ENCODE measurements at regions not wholly inside any gene's neighbourhood (a gene's known extent, or its start where the extent isn't known, plus 50 kb on each side); places are given as distances from the start of the nearest gene placed in this dataset.

DNA sequence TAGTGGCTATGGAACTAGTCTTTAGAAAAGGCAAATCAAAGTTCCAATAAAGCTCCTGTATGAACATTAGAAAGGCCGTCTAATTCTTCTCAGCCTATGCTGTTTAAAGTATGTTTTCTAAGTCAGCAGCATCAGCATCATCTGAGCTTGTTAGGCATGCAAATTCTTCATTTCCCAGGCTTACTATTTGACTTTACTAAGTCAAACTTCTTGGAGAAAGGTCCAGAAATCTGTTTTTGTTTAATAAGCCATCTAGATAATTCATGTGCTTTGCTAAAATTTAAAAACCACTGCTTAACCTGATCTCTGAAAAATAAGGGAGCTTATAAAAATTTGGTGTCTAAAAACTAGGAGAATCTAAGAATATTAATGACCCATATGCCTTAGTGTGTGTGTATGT is 200.2 kb upstream of the SGCD start:
- DNase-seq (ENCODE audit: low spot score), result no peak

- no peak for DNase-seq (ENCODE audit: low spot score)
Observed at GRCh38 chr5:156128026-156128425, 198.9 kb upstream of the SGCD start.

DNA sequence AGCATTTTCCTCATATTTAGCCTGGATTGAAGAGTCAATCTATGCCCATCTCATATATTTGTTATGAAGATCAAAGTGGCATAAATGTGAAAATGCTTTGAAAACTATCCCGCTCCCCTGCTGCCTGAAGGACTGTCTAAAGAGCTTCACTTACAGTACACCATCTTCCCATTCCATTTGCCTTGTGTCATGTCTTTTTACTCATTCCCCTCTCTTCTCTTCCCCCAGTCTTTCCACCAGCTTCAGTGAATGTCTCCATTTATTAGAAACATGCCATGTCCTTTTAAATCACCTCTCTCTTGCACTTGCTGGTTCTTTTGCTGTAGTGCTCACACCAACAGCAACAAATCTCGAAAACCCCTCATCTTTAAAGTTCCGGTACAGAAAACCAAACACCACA is 192.7 kb upstream of the SGCD start:
- no peak for DNase-seq (ENCODE audit: low spot score)

DNA sequence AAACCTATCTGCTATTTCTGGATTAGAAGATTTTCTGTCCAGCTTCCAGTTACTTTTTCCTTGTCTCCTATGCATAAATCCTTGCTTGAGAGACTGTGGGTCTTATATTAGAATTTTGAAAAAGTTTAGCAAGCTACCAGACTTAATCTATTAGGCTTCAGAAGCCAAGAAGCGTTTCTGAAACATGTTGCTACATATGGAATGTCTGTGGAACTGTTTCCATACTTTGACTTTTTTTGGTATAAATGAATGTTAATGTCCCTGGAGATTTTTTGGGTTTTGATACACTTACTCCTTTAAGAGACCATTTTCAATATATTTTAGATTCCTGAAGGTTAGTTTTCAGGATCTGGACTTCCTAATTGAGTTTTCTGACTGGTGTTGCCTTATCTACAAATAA is 191.4 kb upstream of the SGCD start:
- DNase-seq (ENCODE audit: low spot score), result no peak

DNA sequence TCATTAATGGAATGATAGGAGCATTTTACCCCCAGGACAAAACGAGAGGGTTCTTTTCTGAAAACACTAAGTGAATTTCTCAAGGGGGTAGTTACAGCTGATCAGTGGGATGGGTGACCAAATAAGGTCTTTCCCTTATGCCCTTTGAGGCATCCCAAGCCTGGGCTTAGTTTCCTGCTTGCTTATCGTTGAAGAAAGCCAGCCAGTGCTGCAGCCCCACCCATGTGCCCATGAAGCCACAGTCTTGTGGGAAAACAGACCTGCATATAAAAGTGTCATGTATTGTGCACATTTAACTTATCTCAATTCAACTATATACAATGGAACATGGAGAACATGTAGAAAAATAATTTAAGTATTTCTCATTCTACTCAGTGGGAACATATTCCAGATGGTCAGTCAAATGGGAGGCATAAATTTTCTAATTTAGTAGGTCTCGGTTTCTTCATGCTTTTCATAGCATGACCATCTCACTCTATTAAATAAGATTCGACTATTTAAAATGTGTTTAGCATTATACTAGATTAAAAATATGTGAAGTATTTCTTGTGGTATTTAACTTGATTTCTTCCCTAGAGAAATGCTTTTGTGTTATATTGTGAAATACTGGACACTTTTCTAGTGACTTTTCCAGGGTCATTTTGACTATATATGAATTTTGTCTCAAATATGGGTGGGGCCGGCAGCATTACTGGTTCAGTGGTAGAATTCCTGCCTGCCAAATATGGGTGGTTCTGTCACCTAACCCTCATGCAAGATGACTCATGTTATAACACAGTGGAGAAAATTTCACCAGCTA is 189.7 kb upstream of the SGCD start:
- DNase-seq (ENCODE audit: low spot score), result no peak

- no peak for DNase-seq (ENCODE audit: low spot score)
Observed at GRCh38 chr5:156142867-156143266, 184.1 kb upstream of the SGCD start.

GRCh38 chr5:156147261-156147943 is 179.6 kb upstream of the SGCD start:
- no peak for DNase-seq (ENCODE audit: low spot score)

GRCh38 chr5:156147944-156148285 is 179.0 kb upstream of the SGCD start:
- no peak for DNase-seq (ENCODE audit: low spot score)

DNA sequence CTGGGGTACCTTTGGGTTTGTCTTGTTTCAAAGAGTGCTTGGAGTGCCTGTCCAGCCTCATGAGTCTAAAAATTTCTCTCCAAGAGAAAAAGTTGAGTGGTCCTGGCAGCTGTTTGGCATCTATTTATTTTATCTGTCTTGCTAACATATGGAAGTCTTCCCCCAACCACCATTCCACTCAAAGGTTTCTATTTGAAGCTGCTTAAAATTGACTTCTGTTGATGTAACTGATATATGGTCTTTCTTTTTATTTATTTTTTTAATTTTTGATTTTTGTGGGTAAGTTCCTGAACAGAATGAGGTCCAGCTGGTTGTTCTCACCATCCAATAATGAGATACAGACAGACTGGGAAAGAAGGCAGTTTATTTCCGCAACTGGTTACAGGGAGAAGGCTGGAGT is 178.7 kb upstream of the SGCD start:
- DNase-seq (ENCODE audit: low spot score), result no peak

- no peak for DNase-seq (ENCODE audit: low spot score)
Observed at GRCh38 chr5:156149213-156149612, 177.8 kb upstream of the SGCD start.

GRCh38 chr5:156153602-156154001 is 173.4 kb upstream of the SGCD start:
- DNase-seq (ENCODE audit: low spot score), result no peak

- no peak for DNase-seq (ENCODE audit: low spot score)
Observed at GRCh38 chr5:156154757-156155156, 172.2 kb upstream of the SGCD start.

DNA sequence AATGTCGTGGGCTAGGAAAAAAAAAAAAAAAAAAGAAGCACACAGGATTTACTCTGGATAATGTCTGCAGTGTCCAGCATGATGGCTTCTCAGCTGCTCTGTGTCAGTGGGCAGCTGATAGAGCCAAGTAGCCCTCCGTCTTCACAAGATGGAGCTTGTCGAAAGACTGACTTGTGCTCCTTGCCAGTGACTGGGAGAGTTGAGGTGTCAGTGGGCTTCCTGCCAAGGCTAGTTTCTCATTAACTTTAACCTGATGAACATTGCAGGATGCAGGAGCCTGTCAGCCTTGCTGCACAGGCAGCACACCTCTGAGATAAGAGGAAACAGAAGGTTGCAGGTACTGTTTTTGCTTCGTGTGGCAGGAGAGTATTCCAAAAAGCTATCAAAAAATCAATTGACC is 171.4 kb upstream of the SGCD start:
- peak; percentile 59 for DNase-seq (ENCODE audit: low spot score)

DNA sequence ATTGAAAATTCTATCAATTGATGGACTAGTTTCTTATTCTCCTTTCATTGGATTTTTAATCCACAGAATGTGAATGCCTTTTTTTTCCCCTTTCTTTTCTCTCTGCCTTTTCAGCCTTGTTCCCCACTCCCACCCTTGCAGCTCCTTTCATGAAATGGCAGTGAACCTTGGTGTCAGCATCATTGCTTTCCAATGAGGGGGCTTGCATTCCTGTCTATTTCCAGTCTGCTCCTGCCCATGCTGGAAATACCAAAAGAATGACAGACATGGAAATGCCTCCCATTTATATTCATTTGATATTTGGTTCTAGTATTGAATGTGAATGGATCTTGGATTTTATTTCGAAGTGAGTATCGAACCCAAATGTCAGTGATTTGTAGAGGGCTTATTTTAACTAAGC is 162.7 kb upstream of the SGCD start:
- DNase-seq (ENCODE audit: low spot score), result no peak

DNA sequence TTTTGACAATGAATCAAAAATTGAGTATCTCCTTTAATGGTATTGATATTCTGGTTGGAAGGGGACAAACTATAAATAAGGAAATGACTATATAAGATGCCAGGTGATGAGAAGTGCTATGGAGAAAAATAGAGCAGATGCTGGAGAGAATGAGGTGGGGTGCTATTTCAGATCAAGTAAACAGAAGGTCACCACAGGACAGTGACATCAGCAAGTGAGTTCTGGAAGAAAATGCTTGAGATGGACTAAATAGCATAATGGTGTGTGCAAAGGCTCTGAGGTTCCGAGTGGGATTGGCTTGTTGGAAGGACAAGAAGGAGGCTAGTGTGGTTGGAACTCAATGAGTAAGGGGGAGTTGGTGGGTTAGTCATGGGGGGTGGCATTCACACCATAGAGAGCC is 157.5 kb upstream of the SGCD start:
- DNase-seq (ENCODE audit: low spot score), result no peak

DNA sequence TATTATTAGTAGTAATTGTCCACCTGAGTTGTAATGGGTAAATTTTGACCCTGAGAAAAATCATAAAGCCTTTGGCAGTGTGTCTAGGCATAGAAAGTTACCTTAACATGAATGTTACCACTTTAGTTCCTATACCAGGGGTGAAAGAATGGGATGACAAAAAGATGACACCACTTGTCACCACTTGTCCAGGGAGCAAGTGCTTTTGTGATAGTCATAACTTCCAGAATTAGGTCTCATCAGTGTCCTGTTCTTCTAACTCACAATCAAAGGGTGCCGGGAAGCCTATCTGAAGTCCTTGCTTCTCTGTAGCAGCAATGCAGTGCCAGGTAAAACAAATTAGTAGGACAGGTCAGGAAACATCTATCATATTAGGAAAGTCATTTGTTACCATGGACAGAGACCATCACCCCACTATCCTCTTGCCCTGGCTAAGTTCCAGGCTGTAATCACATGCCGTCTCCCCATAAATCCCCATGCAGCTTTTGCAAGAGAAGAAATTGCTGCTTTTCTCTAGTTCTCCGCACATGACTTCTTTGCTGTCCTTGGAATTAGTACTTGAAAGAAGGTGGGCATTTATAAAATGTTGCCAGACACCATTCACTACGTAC is 156.5 kb upstream of the SGCD start:
- DNase-seq (ENCODE audit: low spot score), result no peak

DNA sequence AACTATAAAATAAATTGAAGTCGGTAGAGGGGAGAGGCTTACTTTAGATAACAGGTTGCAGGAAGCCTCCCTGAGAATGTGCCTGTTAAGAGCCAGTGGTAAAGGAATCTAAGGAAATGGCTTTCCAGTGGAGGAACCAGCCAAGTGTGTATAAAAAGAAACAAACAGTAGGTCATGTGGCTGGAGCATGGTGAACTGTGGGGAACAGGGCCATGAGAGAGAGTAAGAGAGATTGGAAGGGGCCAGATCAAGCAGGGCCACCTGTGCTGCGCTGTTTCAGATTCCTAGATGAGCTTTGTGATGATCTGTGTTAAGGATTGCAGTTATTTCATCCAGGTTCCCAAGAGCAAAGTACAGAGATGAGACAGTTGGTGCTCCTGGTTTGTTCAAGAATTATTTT is 152.7 kb upstream of the SGCD start:
- DNase-seq (ENCODE audit: low spot score), result no peak

DNA sequence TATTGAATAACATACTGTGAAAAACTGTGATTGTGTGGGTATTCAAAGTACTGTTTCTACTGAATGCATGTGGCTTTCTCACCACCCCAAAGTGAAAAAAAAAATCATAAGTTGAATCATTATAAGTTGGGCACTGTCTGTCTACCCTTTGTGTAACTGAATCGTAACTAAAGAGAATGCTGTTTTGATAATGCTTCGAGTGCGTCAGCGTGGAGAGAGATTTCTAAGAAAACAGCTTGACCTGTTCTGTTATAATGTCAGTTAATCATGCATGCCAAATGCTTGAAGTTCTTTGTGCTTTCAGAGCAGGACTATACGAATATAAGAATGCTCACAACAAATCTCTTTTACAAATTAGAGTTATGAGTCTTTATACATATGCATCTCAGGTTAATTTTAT is 148.8 kb upstream of the SGCD start:
- no peak for DNase-seq (ENCODE audit: low spot score)

GRCh38 chr5:156181656-156182055 is 145.3 kb upstream of the SGCD start:
- DNase-seq (ENCODE audit: low spot score), result no peak

- DNase-seq (ENCODE audit: low spot score), result no peak
Observed at GRCh38 chr5:156182174-156182967, 144.6 kb upstream of the SGCD start.

DNA sequence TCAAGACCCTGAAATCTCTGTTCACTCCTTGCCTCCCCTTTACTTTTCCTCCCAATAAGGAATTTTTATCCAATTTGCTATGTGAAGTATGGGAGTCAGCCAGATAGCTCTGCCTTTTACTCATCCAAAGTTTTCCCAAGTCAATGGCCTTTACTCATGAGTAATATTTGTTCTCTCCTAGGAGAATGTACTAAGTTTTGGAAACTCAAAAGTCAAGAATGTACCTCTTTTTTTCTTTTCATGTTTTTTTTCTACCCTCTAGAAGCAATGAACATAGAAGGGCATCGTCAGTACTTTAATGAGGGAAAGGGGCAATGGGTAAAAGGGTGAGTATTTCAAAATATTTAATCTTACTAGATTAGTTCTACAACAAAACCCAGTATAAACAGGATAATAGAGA is 140.2 kb upstream of the SGCD start:
- DNase-seq (ENCODE audit: low spot score), result no peak

DNA sequence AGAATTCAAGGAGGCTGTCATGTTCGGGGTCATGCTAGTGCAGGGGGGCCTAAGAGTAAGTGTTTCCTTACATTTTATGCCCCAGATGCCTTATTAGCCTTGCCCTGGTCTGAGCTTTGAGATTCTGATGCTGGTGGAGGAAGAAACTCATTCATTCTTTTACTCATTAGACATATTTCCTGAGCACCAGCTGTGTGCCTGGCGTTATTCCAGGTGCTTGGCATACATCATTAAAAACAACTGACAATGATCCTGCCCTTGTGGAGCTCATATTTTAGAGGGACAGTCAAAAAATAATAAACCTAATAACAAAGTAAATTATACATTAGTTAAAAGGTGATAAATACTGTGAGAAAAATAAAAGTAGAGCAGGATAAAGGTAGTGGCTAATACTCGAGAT is 138.9 kb upstream of the SGCD start:
- DNase-seq (ENCODE audit: low spot score), result no peak

DNA sequence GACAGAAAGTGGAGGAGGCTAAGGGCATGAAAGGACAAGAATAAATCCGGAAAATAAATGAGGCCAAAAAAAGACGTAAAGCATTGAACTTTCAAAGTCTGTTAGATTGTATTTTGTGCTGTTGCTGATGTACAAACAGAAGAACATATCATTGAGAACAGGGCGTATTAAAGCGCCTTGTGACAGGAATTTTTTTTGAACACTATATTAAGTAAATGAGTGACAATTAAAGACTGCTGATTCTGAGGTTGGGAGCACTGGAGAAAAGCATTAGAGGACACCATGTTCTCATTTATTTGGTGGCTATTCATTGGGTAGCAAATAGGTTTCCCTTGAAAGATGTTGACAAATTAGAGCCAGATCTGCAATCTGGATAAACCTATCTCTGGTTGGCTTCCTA is 137.3 kb upstream of the SGCD start:
- no peak for DNase-seq (ENCODE audit: low spot score)

Measured in ureter (tissue), 1 donor.